ENCODE measurements at regions not wholly inside any gene's neighbourhood (a gene's known extent, or its start where the extent isn't known, plus 50 kb on each side); places are given as distances from the start of the nearest gene placed in this dataset.

DNA sequence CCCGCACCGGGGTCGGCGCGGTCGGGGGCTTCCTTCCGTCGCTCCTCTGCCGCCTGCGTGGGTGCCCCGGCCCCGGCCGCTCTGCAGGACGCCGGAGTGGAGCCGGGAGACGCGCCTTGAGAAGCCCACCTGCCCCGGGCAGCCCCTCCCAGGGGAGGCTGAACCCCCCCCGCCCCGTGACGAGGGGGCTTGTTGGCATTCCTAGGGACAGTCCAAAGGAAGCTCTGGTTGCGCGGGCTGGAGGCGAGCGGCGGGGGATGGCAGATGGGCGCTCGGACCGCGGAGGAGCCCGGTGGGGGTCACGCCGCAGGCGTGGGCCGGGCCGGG is 133.5 kb upstream of the MGAT5 start:
- Histone ChIP-seq H3K9ac (ENCODE audit: insufficient read depth, low read length) (peak overlapping the region; percentile 77), H3K9me3 (ENCODE audit: control insufficient read depth, insufficient read depth, low read depth, low read length) (no peaks in the 10 kb centered on the region), H3K4me2 (ENCODE audit: extremely low read depth, insufficient read depth, low read length) (peak overlapping the region; percentile 61), H3K79me2 (ENCODE audit: control insufficient read depth, insufficient read depth, low read length) (peaks cover 53% of the 10 kb centered on the region), H3K27me3 (ENCODE audit: control insufficient read depth, insufficient read depth, low read length) (no peaks in the 10 kb centered on the region), H3K27ac (ENCODE audit: insufficient read depth, low read length) (peak overlapping the region; percentile 61), H3K36me3 (ENCODE audit: control insufficient read depth, insufficient read depth, low read length) (peaks cover 2% of the 10 kb centered on the region), H4K20me1 (ENCODE audit: control insufficient read depth, extremely low read depth, insufficient read depth, low read length) (no peaks in the 10 kb centered on the region), H3K4me1 (ENCODE audit: control insufficient read depth, extremely low read depth, insufficient read depth, low read length) (peaks cover 14% of the 10 kb centered on the region), H2AFZ (ENCODE audit: low read length) (no peak overlapping the region), H3K4me3 (replicated peaks in 1 of 4; ENCODE audit: control extremely low read depth in 1 of 4, insufficient read depth in 1 of 4, low read depth in 3 of 4, low read length in 4 of 4) (peak overlapping the region; percentile 49 to 95 (median 91))
- TF ChIP-seq, protein P1, sequence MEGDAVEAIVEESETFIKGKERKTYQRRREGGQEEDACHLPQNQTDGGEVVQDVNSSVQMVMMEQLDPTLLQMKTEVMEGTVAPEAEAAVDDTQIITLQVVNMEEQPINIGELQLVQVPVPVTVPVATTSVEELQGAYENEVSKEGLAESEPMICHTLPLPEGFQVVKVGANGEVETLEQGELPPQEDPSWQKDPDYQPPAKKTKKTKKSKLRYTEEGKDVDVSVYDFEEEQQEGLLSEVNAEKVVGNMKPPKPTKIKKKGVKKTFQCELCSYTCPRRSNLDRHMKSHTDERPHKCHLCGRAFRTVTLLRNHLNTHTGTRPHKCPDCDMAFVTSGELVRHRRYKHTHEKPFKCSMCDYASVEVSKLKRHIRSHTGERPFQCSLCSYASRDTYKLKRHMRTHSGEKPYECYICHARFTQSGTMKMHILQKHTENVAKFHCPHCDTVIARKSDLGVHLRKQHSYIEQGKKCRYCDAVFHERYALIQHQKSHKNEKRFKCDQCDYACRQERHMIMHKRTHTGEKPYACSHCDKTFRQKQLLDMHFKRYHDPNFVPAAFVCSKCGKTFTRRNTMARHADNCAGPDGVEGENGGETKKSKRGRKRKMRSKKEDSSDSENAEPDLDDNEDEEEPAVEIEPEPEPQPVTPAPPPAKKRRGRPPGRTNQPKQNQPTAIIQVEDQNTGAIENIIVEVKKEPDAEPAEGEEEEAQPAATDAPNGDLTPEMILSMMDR (conservative IDR thresholded peaks at IDR 0.05 in 1 of 2, IDR thresholded peaks at IDR 0.05 in 1 of 2; ENCODE audit: low read depth in 1 of 2, low read length in 2 of 2) = no peak
- TF ChIP-seq EZH2 (IDR thresholded peaks at IDR 0.05; ENCODE audit: low read length, missing control alignments) = no peak
- no peak for DNase-seq (ENCODE audit: low read depth in 2 of 2)

DNA sequence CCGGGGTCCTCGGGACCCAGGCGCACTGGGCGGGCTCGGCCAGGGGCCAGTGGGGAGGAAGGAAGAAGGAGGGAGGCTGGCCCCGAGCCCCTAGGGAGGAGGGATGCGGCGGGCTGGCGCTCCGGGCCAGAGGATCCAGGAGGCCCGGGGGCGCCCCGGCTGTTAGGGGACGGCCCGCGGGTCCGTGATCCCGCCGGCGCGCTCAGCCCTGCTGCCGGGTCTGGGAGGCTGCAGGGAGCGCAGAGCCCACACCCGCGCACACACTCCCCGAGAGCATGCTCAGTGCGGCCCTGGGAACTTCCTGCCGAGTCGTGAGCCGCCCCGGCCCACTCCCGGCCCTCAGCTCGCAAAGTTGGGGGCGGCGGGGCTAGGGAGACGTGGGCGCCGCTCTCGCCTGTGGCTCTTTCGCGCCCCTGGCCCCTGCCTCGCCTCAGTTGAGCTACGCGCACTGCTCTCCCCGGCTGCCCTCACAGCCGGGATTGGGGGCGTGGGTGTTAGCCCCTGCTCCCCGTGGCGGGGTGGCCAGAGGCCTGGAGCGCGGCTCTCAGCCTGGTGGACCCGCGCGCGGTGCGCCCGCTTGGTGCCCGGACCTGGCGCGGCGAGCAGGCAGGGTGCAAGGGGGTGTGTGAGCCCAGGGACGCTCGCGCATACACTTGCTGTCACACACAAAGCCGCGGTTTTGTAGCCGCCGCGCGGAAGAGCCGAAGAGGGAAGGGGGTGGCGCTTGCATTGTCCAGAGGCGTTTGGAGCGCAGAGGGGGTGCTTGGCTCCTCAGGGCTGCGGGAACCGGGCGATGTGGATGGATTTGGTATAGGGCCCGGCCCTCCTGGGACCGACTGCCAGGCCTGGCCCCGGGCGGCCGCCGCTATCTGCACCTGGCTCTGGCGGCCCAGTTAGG is 132.9 kb upstream of the MGAT5 start:
- no peaks in the 10 kb centered on the region for H3K27me3 ChIP-seq (ENCODE audit: control insufficient read depth, insufficient read depth, low read length)
- H3K9ac ChIP-seq (ENCODE audit: insufficient read depth, low read length) = peak overlapping the region; percentile 77
- H3K36me3 ChIP-seq (ENCODE audit: control insufficient read depth, insufficient read depth, low read length) = peaks cover 2% of the 10 kb centered on the region
- peaks cover 14% of the 10 kb centered on the region for H3K4me1 ChIP-seq (ENCODE audit: control insufficient read depth, extremely low read depth, insufficient read depth, low read length)
- H2AFZ ChIP-seq (ENCODE audit: low read length) = peak overlapping the region; percentile 14
- H3K79me2 ChIP-seq (ENCODE audit: control insufficient read depth, insufficient read depth, low read length) = peaks cover 59% of the 10 kb centered on the region
- H3K4me2 ChIP-seq (ENCODE audit: extremely low read depth, insufficient read depth, low read length) = peak overlapping the region; percentile 61
- no peaks in the 10 kb centered on the region for H3K9me3 ChIP-seq (ENCODE audit: control insufficient read depth, insufficient read depth, low read depth, low read length)
- DNase-seq (ENCODE audit: low read depth in 2 of 2) = peak; percentile 69 to 80
- peak overlapping the region; percentile 61 for H3K27ac ChIP-seq (ENCODE audit: insufficient read depth, low read length)
- TF ChIP-seq, protein P1 (conservative IDR thresholded peaks at IDR 0.05 in 1 of 2, IDR thresholded peaks at IDR 0.05 in 1 of 2; ENCODE audit: low read depth in 1 of 2, low read length in 2 of 2) = no peak
- no peak for TF ChIP-seq EZH2 (IDR thresholded peaks at IDR 0.05; ENCODE audit: low read length, missing control alignments)
- H3K4me3 ChIP-seq (replicated peaks in 1 of 4; ENCODE audit: control extremely low read depth in 1 of 4, insufficient read depth in 1 of 4, low read depth in 3 of 4, low read length in 4 of 4) = peak overlapping the region; percentile 49 to 95 (median 91)
- no peaks in the 10 kb centered on the region for H4K20me1 ChIP-seq (ENCODE audit: control insufficient read depth, extremely low read depth, insufficient read depth, low read length)

DNA sequence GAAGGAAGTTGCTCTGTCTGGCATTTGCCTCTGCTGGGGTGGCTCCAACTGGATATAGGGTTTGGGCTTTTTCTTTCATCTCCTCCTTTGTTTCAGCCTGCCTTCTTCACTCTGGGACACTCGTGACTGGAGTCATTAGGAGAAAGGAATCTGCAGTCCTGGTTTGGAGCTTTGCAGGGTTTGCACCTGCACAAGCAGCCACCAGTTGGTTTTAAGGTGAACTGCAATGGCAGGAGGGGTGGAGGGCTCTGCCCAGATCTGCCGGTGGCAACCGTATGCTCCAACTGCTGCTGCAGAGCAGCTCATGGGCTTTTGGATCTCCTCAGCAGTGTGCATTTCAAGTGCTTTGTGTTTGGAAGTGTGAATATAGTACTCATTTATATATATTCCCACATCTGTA is 131.3 kb upstream of the MGAT5 start:
- Histone ChIP-seq H3K27ac (ENCODE audit: insufficient read depth, low read length) (no peak overlapping the region), H3K79me2 (ENCODE audit: control insufficient read depth, insufficient read depth, low read length) (peaks cover 73% of the 10 kb centered on the region), H4K20me1 (ENCODE audit: control insufficient read depth, extremely low read depth, insufficient read depth, low read length) (no peaks in the 10 kb centered on the region), H3K27me3 (ENCODE audit: control insufficient read depth, insufficient read depth, low read length) (no peaks in the 10 kb centered on the region), H3K4me2 (ENCODE audit: extremely low read depth, insufficient read depth, low read length) (peak overlapping the region; percentile 63), H3K9me3 (ENCODE audit: control insufficient read depth, insufficient read depth, low read depth, low read length) (no peaks in the 10 kb centered on the region), H3K4me1 (ENCODE audit: control insufficient read depth, extremely low read depth, insufficient read depth, low read length) (peaks cover 14% of the 10 kb centered on the region), H3K9ac (ENCODE audit: insufficient read depth, low read length) (no peak overlapping the region), H2AFZ (ENCODE audit: low read length) (no peak overlapping the region), H3K36me3 (ENCODE audit: control insufficient read depth, insufficient read depth, low read length) (peaks cover 2% of the 10 kb centered on the region), H3K4me3 (replicated peaks in 1 of 4; ENCODE audit: control extremely low read depth in 1 of 4, insufficient read depth in 1 of 4, low read depth in 3 of 4, low read length in 4 of 4) (peak overlapping the region in 3 of 4 experiments; percentile 1 to 95 (median 13))
- no peak for DNase-seq (ENCODE audit: low read depth in 2 of 2)
- TF ChIP-seq, protein P1 (conservative IDR thresholded peaks at IDR 0.05 in 1 of 2, IDR thresholded peaks at IDR 0.05 in 1 of 2; ENCODE audit: low read depth in 1 of 2, low read length in 2 of 2) = no peak
- no peak for TF ChIP-seq EZH2 (IDR thresholded peaks at IDR 0.05; ENCODE audit: low read length, missing control alignments)
